Astrocyte of the spinal cord (primary cell): ENCODE measurements at regions not wholly inside any gene's neighbourhood (a gene's known extent, or its start where the extent isn't known, plus 50 kb on each side); places are given as distances from the start of the nearest gene placed in this dataset.

Source experiments
- DNase-seq: peaks from one replicate; pipeline ENCODE4 v3.0.0; 2011; ENCODE audit warnings: low read depth, low spot score
- H3K4me3 ChIP-seq: 2 replicates; pipeline ENCODE4 v1.5.1; 2011; ENCODE audit warnings: low read depth, mild to moderate bottlenecking, low read length, moderate library complexity
- in situ Hi-C: cut with HindIII; loops from 2 replicates; pipeline ENCODE4 v1.10.0; 2017; ENCODE audit warnings: low sequenced_read_pairs
- TF ChIP-seq, protein P1 (sequence below): IDR thresholded peaks from 2 replicates; pipeline ENCODE4 v1.5.1; 2012; ENCODE audit warnings: low read depth, mild to moderate bottlenecking, low read length, inconsistent platforms

DNA sequence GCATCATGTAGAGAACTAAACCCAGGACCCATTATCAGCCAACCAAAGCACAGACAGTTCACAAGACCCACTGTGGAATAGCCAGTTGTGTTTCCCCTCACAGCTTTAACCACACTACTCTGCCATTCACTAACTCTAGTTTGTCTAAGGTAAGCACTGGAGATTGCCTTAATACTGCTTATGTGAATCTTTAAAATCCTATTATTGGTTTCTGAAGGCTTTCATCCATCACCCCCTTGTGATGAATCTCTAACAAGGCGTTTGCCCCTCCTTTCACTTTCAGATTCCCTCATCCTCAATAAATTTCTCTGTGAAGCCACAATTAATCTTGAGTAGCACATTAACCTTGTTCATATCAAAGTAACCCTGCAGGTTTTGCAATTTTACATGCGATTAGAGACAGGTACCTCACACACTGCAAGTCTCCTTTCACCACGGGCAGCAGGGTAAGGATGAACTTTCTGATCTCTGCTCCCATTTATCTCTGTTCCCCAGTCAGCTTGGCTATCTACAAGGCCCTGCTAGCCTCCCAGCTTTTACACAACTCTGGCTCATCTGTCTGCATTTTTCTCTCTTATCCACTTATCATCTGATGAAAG is 785.6 kb downstream of the REEP3 start:
- in situ Hi-C loops = no loop called here
- no peak overlapping the region for H3K4me3 ChIP-seq
- TF ChIP-seq, protein P1, sequence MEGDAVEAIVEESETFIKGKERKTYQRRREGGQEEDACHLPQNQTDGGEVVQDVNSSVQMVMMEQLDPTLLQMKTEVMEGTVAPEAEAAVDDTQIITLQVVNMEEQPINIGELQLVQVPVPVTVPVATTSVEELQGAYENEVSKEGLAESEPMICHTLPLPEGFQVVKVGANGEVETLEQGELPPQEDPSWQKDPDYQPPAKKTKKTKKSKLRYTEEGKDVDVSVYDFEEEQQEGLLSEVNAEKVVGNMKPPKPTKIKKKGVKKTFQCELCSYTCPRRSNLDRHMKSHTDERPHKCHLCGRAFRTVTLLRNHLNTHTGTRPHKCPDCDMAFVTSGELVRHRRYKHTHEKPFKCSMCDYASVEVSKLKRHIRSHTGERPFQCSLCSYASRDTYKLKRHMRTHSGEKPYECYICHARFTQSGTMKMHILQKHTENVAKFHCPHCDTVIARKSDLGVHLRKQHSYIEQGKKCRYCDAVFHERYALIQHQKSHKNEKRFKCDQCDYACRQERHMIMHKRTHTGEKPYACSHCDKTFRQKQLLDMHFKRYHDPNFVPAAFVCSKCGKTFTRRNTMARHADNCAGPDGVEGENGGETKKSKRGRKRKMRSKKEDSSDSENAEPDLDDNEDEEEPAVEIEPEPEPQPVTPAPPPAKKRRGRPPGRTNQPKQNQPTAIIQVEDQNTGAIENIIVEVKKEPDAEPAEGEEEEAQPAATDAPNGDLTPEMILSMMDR = no peak
- DNase-seq = no peak

DNA sequence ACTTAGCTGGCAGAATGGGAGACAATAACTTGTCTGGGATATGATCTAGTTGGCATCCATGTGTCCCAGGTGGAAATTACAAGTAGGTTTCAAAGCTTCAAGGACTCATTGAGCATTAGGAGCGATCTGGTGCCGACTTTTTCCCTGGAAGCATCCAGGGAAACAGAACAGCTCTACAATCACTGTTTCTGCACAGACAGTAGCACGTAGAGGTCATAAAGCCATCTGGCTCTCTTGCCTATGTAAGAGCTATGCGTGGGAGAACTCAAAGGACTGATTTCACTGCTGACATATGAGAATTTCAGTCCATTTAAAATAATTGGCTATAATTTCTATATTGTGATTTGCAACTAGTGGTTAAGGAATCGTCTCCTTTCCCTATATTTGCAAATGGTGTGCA is 791.7 kb downstream of the REEP3 start:
- no peak overlapping the region for H3K4me3 ChIP-seq
- TF ChIP-seq, protein P1 = no peak
- in situ Hi-C loops = no loop called here
- no peak for DNase-seq

DNA sequence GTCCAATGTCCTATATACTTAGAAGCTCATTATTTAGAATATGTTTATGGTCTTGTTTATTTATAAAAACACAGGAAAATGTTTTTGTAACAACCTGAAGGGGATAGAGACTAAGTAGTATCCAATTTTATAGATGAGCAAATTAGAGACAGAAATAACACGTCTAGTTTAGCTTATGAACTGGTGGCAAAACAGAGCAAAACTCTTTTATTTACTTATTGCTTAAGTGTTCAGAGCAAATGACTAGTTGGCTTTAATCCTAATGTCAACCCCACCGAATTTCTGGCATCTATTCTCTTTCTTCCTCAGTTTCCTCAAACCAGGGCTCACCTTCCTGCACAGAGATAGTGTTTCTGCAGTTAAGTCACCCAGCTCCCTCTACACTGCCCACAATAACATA is 792.8 kb downstream of the REEP3 start:
- no peak overlapping the region for H3K4me3 ChIP-seq
- DNase-seq = no peak
- TF ChIP-seq, protein P1 = no peak
- in situ Hi-C loops = no loop called here

DNA sequence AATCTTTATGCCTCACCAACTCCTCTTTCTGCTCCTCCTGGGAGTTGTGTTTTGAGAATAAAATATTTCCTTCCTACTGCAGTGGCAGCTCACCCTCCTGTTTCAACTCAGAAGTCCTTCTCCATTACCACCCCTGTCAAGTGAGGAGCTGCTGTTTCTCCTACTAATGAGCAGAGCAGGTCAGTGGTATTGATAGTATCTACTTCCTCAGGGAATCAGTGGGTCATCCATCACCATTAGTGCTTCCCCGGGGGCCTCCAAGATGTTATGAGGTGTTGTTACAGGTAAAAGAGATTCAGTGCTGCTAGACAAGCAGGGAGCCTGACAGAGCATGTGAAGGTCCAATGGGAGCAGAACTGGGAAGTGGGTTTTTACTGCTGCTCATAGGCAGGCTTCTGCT is 795.2 kb downstream of the REEP3 start:
- DNase-seq = no peak
- no peak overlapping the region for H3K4me3 ChIP-seq
- in situ Hi-C loops = no loop called here
- TF ChIP-seq, protein P1 = no peak

DNA sequence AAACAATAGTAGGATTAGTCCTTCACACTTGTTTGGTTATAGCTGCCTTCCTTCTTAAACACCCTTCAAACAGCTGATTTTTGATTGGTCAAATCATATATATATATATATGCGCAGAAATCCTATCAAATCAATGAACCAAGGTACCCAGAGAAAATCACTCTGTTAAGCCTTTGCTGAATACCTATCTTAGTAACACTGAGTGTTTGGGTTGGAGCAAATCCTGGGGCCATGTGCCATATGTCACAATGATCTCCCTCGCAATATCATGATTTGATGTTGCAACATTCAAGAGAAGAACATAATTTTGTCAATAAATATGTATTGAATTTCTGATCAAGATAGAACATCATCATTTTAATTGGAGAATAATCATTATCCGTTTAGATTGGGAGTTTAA is 795.6 kb downstream of the REEP3 start:
- DNase-seq = no peak
- in situ Hi-C loops = no loop called here
- H3K4me3 ChIP-seq = no peak overlapping the region
- TF ChIP-seq, protein P1 = no peak

DNA sequence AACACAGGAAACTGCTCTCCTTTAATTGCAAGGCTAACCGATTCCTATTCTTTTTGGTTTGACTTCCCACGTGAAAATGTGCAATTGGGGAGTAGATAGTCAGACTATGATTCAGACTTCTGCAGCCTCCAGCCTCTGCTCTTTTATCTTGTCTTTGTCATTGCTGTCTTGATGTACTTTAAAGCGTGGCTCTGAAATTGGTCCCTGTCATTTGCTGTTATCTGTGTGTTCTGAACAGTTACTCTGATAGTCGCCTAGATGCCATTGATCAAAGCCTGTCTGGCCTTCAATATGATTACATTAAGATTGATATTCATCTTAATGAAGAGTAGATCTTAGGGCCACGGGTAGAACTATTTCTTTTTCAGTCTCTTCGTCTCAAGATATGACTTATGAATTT is 799.2 kb downstream of the REEP3 start:
- TF ChIP-seq, protein P1 = no peak
- in situ Hi-C loops = no loop called here
- no peak for DNase-seq
- H3K4me3 ChIP-seq = no peak overlapping the region

DNA sequence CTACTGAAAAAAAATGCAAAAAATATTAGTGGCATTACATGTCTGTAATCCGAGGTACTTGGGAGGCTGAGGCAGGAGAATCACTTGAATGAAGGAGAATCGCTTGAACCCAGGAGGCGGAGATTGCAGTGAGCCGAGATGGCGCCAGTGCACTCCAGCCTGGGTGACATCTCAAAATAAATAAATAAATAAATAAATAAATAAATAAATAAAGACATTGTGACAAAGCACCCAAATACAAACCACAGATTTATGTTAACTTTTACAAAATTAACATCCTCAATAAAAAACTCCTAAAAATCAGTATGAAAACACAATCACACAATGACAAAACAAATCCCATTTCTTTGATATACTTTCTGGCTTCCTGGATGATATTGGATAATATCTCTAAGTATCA is 808.3 kb downstream of the REEP3 start:
- no peak for DNase-seq
- in situ Hi-C loops = no loop called here
- H3K4me3 ChIP-seq = no peak overlapping the region
- TF ChIP-seq, protein P1 = no peak
